Suppressor macrophage (primary cell): ENCODE measurements at regions not wholly inside any gene's neighbourhood (a gene's known extent, or its start where the extent isn't known, plus 50 kb on each side); places are given as distances from the start of the nearest gene placed in this dataset.
A peak's percentile ranks its signal among the peaks of the same experiment; 100 is the strongest.

ENCODE experiments used
- DNase-seq, 4 experiments: peaks; one replicate each; pipeline ENCODE4 v3.0.0-alpha.2; 2020 to 2022

GRCh38 chr11:45036733-45037132 lies 86.0 kb upstream of the TP53I11 start:
- no peak for DNase-seq

- no peak for DNase-seq
These were observed 86.8 kb upstream of the TP53I11 start for GRCh38 chr11:45037434-45038005.

GRCh38 chr11:45038923-45039322 lies 88.2 kb upstream of the TP53I11 start:
- DNase-seq = no peak

GRCh38 chr11:45041596-45041995 lies 90.9 kb upstream of the TP53I11 start:
- DNase-seq = no peak

GRCh38 chr11:45042560-45042959 lies 91.9 kb upstream of the TP53I11 start:
- DNase-seq = peak; percentile 40 to 67 (median 66)

- DNase-seq = no peak
These were observed 93.2 kb upstream of the TP53I11 start for GRCh38 chr11:45043755-45044475.

GRCh38 chr11:45045683-45046471 lies 95.2 kb upstream of the TP53I11 start:
- DNase-seq = peak; percentile 80 to 92 (median 88)

- peak in 3 of 4 experiments; percentile 36 to 60 (median 43) for DNase-seq
These were observed 97.7 kb upstream of the TP53I11 start for GRCh38 chr11:45048313-45048841.

- peak in 3 of 4 experiments; percentile 41 to 50 (median 48) for DNase-seq
These were observed 97.4 kb upstream of the PRDM11 start for GRCh38 chr11:45048870-45049691.

- DNase-seq = no peak
These were observed 96.3 kb upstream of the PRDM11 start for GRCh38 chr11:45050111-45050510.

GRCh38 chr11:45051621-45052020 lies 94.8 kb upstream of the PRDM11 start:
- no peak for DNase-seq

- no peak for DNase-seq
These were observed 94.1 kb upstream of the PRDM11 start for GRCh38 chr11:45052361-45052760.

- no peak for DNase-seq
These were observed 92.5 kb upstream of the PRDM11 start for GRCh38 chr11:45053736-45054446.

GRCh38 chr11:45054956-45055355 lies 91.5 kb upstream of the PRDM11 start:
- DNase-seq = no peak

- no peak for DNase-seq
These were observed 89.9 kb upstream of the PRDM11 start for GRCh38 chr11:45056529-45056928.

- DNase-seq = peak; percentile 31 to 72 (median 49)
These were observed 88.3 kb upstream of the PRDM11 start for GRCh38 chr11:45057938-45058646.

- no peak for DNase-seq
These were observed 87.8 kb upstream of the PRDM11 start for GRCh38 chr11:45058647-45058950.

- DNase-seq = no peak
These were observed 85.7 kb upstream of the PRDM11 start for GRCh38 chr11:45060707-45061106.

- DNase-seq = no peak
These were observed 84.8 kb upstream of the PRDM11 start for GRCh38 chr11:45061641-45062040.

GRCh38 chr11:45062115-45062514 lies 84.3 kb upstream of the PRDM11 start:
- no peak for DNase-seq

- DNase-seq = peak in 3 of 4 experiments; percentile 26 to 56 (median 40)
These were observed 83.3 kb upstream of the PRDM11 start for GRCh38 chr11:45062974-45063635.
